IMR-90 (cell line): ENCODE measurements at regions not wholly inside any gene's neighbourhood (a gene's known extent, or its start where the extent isn't known, plus 50 kb on each side); places are given as distances from the start of the nearest gene placed in this dataset.

Source experiments
- ATAC-seq: fragments of 200-7000 bp; cut with Tn5 transposase; 2 replicates; pipeline ENCODE4 v1.9.1; 2020; ENCODE audit warnings: low read depth, mild to moderate bottlenecking, moderate library complexity
- BruUV-seq: library from RNA; stranded (reverse); fragments of 400-500 nt; replicated peaks from 2 replicates; lab custom pipeline; 2021; lab: Mats Ljungman, UMichigan
- CTCF ChIA-PET: fragments of 300-600 bp; formaldehyde crosslinking; extraction: SDS; loops from one replicate; lab custom pipeline; 2021; ENCODE audit warnings: antibody characterized with exemption; lab: Yijun Ruan, JAX
- POLR2A ChIA-PET: fragments of 300-600 bp; sonication (Branson Sonifier 250); formaldehyde crosslinking; loops from one replicate; lab custom pipeline; 2022; ENCODE audit warnings: antibody characterized with exemption; ENCODE audit not compliant: unreplicated experiment; lab: Charles Lee
- DNase-seq: peaks from one replicate; pipeline ENCODE4 v3.0.0; 2013
- H2AFZ ChIP-seq: replicated peaks from 2 replicates; pipeline ENCODE3; 2013; ENCODE audit warnings: low read length, mild to moderate bottlenecking; ENCODE audit not compliant: poor library complexity
- H2AK5ac ChIP-seq: 2 replicates; pipeline ENCODE4 v1.6.1; 2013; ENCODE audit warnings: low read depth, low read length, inconsistent platforms
- H2AK9ac ChIP-seq: replicated peaks from 2 replicates; pipeline ENCODE3; 2013; ENCODE audit warnings: mild to moderate bottlenecking, low read depth, low read length, moderate library complexity; ENCODE audit not compliant: poor library complexity
- H2BK120ac ChIP-seq: 2 replicates; pipeline ENCODE4 v1.6.1; 2013; ENCODE audit warnings: low read depth, low read length, inconsistent platforms
- H2BK15ac ChIP-seq: 3 replicates; pipeline ENCODE4 v1.6.1; 2013; ENCODE audit warnings: low read depth, low read length, inconsistent platforms
- H2BK20ac ChIP-seq: 2 replicates; pipeline ENCODE4 v1.6.1; 2013; ENCODE audit warnings: low read depth, mild to moderate bottlenecking, inconsistent platforms, low read length, moderate library complexity
- H2BK5ac ChIP-seq: 2 replicates; pipeline ENCODE4 v1.6.1; 2013; ENCODE audit warnings: mild to moderate bottlenecking, low read depth, low read length, inconsistent platforms; ENCODE audit not compliant: poor library complexity, severe bottlenecking
- H3K14ac ChIP-seq: replicated peaks from 2 replicates; pipeline ENCODE4 v1.6.1; 2013; ENCODE audit warnings: low read depth, low read length, inconsistent platforms
- H3K18ac ChIP-seq: 2 replicates; pipeline ENCODE4 v1.6.1; 2013; ENCODE audit warnings: low read depth, low read length, control low read depth
- H3K23ac ChIP-seq: 2 replicates; pipeline ENCODE4 v1.6.1; 2013; ENCODE audit warnings: low read depth, low read length, inconsistent platforms
- H3K27ac ChIP-seq: 2 replicates; pipeline ENCODE4 v1.5.1; 2013; ENCODE audit warnings: mild to moderate bottlenecking, control low read depth, low read length; ENCODE audit not compliant: insufficient read depth
- H3K27me3 ChIP-seq: 2 replicates; pipeline ENCODE4 v1.6.1; 2013; ENCODE audit warnings: low read length; ENCODE audit not compliant: control insufficient read depth, insufficient read depth
- H3K36me3 ChIP-seq: 2 replicates; pipeline ENCODE4 v1.6.1; 2013; ENCODE audit warnings: low read length, mixed read lengths; ENCODE audit not compliant: control insufficient read depth, insufficient read depth
- H3K4ac ChIP-seq: 2 replicates; pipeline ENCODE4 v1.6.1; 2013; ENCODE audit warnings: low read depth, low read length, inconsistent platforms
- H3K4me1 ChIP-seq: 2 replicates; pipeline ENCODE4 v1.6.1; 2013; ENCODE audit warnings: low read length, mixed read lengths; ENCODE audit not compliant: control insufficient read depth, insufficient read depth
- H3K4me2 ChIP-seq: 2 replicates; pipeline ENCODE4 v1.6.1; 2013; ENCODE audit warnings: low read depth, mild to moderate bottlenecking, control low read depth, low read length, moderate library complexity
- H3K4me3 ChIP-seq: 2 replicates; pipeline ENCODE4 v1.5.1; 2013; ENCODE audit warnings: low read depth, mild to moderate bottlenecking, control low read depth, low read length, moderate library complexity; ENCODE audit not compliant: insufficient read depth
- H3K56ac ChIP-seq: 2 replicates; pipeline ENCODE4 v1.6.1; 2013; ENCODE audit warnings: low read length, inconsistent platforms; ENCODE audit not compliant: insufficient read depth; ENCODE audit errors: extremely low read depth
- H3K79me1 ChIP-seq, 2 experiments: 2 replicates each; pipeline ENCODE4 v1.6.1; 2013; ENCODE audit warnings: low read length in 2 of 2, inconsistent platforms in 1 of 2, low read depth in 1 of 2
- H3K9ac ChIP-seq: 2 replicates; pipeline ENCODE4 v1.6.1; 2013; ENCODE audit warnings: low read depth, low read length, control low read depth
- H3K9me1 ChIP-seq: 2 replicates; pipeline ENCODE4 v1.6.1; 2013; ENCODE audit warnings: low read length, inconsistent platforms; ENCODE audit not compliant: insufficient read depth
- H3K9me3 ChIP-seq: 2 replicates; pipeline ENCODE4 v1.6.1; 2013; ENCODE audit warnings: low read length; ENCODE audit not compliant: control insufficient read depth, insufficient read depth
- H4K20me1 ChIP-seq: 2 replicates; pipeline ENCODE4 v1.6.1; 2013; ENCODE audit warnings: low read length, inconsistent platforms; ENCODE audit not compliant: insufficient read depth
- H4K5ac ChIP-seq: 2 replicates; pipeline ENCODE4 v1.6.1; 2013; ENCODE audit warnings: mild to moderate bottlenecking, low read depth, low read length, control low read depth
- H4K8ac ChIP-seq, 2 experiments: 2 replicates each; pipeline ENCODE4 v1.6.1; 2013; ENCODE audit warnings: low read depth in 2 of 2, low read length in 2 of 2, control low read depth in 1 of 2, inconsistent platforms in 1 of 2
- H4K91ac ChIP-seq: 2 replicates; pipeline ENCODE4 v1.6.1; 2013; ENCODE audit warnings: low read depth, low read length, inconsistent platforms; ENCODE audit not compliant: insufficient read depth
- CEBPB ChIP-seq: IDR thresholded peaks from 2 replicates; pipeline ENCODE4 v1.6.1; 2012; ENCODE audit warnings: low read depth, low read length, improper control_type of control experiment
- FOS ChIP-seq: fragments of 150-350 bp; IDR thresholded peaks from 2 replicates; pipeline ENCODE4 v1.6.1; 2016; ENCODE audit warnings: low read depth, low read length
- MAFK ChIP-seq: IDR thresholded peaks from 2 replicates; pipeline ENCODE4 v1.6.1; 2012; ENCODE audit warnings: low read depth, low read length, improper control_type of control experiment
- NFE2L2 ChIP-seq: fragments of 150-350 bp; IDR thresholded peaks from 2 replicates; pipeline ENCODE4 v1.6.1; 2016; ENCODE audit warnings: low read depth, mild to moderate bottlenecking, low read length
- RAD21 ChIP-seq: IDR thresholded peaks from 2 replicates; pipeline ENCODE4 v1.6.1; 2012; ENCODE audit warnings: low read length, improper control_type of control experiment
- RFX5 ChIP-seq: IDR thresholded peaks from 2 replicates; pipeline ENCODE4 v1.8.0; 2012; ENCODE audit warnings: low read depth, mild to moderate bottlenecking, low read length, moderate library complexity
- WGBS, 2 experiments: methylation state at CpG; one replicate each; pipeline versions ENCODE4 v1.1.5 to v1.1.7; 2013; ENCODE audit warnings: missing lambda C conversion rate in 2 of 2; ENCODE audit not compliant: insufficient read length in 1 of 2; ENCODE audit errors: extremely low coverage in 2 of 2; 5-methylcytosine and 5-hydroxymethylcytosine counted together
- dilution Hi-C: fragments of 300-500 bp; cut with HindIII; formaldehyde crosslinking; loops from one replicate; pipeline ENCODE4 v1.14.3; 2018; ENCODE audit warnings: low sequenced_read_pairs; ENCODE audit not compliant: unreplicated experiment
- in situ Hi-C: fragments of 300-500 bp; cut with MboI; formaldehyde crosslinking; loops from 3 replicates; pipeline ENCODE4 v1.14.3; 2019; ENCODE audit warnings: low sequenced_read_pairs, inconsistent platforms, mixed read lengths
- intact Hi-C: fragments of 100-400 bp; cut with micrococcal nuclease; formaldehyde crosslinking; loops from 2 replicates; pipeline ENCODE4 v1.10.0; 2022

- WGBS, 2 experiments = no CpG with 5 or more reads among the region's 2 CpGs
- H2AK5ac ChIP-seq = no peak overlapping the region
- H3K14ac ChIP-seq = no peak overlapping the region
- no peak overlapping the region for H2BK15ac ChIP-seq
- H4K5ac ChIP-seq = no peak overlapping the region
- H3K18ac ChIP-seq = no peak overlapping the region
- H4K91ac ChIP-seq = no peak overlapping the region
- in situ Hi-C loops (no loop called here), dilution Hi-C loops (no loop called here), intact Hi-C loops (no loop called here)
- no peak overlapping the region for H2AFZ ChIP-seq
- H2AK9ac ChIP-seq = no peak overlapping the region
- H3K27me3 ChIP-seq = no peaks in the 10 kb centered on the region
- H2BK120ac ChIP-seq = no peak overlapping the region
- no peaks in the 10 kb centered on the region for H3K4me1 ChIP-seq
- POLR2A ChIA-PET = no interaction called here
- H3K4me3 ChIP-seq = no peak overlapping the region
- CTCF ChIA-PET = no interaction called here
- H3K23ac ChIP-seq = no peak overlapping the region
- TF ChIP-seq MAFK = no peak
- no peak for TF ChIP-seq RAD21
- TF ChIP-seq CEBPB = no peak
- no peak for TF ChIP-seq NFE2L2
- TF ChIP-seq RFX5 = no peak
- TF ChIP-seq FOS = no peak
- H4K20me1 ChIP-seq = no peaks in the 10 kb centered on the region
- H3K9ac ChIP-seq = no peak overlapping the region
- H3K9me3 ChIP-seq = 0 out of 2 replicates have a peak, but pooled peaks cover 2% of the 10 kb centered on the region
- no peak overlapping the region for H2BK5ac ChIP-seq
- H3K27ac ChIP-seq = no peak overlapping the region
- no peak overlapping the region for H3K4ac ChIP-seq
- no peak overlapping the region for H4K8ac ChIP-seq
- no peak overlapping the region for H3K56ac ChIP-seq
- no peak overlapping the region for H3K4me2 ChIP-seq
- no peaks in the 10 kb centered on the region for H3K9me1 ChIP-seq
- H3K79me1 ChIP-seq = no peaks in the 10 kb centered on the region
- no peaks in the 10 kb centered on the region for H3K36me3 ChIP-seq
- no TSS peak for BruUV-seq
- DNase-seq (no peak), ATAC-seq (no peak)
- no peak overlapping the region for H2BK20ac ChIP-seq
These were observed 387.4 kb downstream of the MATN1 start for GRCh38 chr1:30335997-30336390.
